ENCODE measurements at regions not wholly inside any gene's neighbourhood (a gene's known extent, or its start where the extent isn't known, plus 50 kb on each side); places are given as distances from the start of the nearest gene placed in this dataset.
"Not testable (repeated sequence)": the region's sequence is repeated elsewhere in the genome, so short reads cannot be mapped to it uniquely, and the experiment has no call there.

DNA sequence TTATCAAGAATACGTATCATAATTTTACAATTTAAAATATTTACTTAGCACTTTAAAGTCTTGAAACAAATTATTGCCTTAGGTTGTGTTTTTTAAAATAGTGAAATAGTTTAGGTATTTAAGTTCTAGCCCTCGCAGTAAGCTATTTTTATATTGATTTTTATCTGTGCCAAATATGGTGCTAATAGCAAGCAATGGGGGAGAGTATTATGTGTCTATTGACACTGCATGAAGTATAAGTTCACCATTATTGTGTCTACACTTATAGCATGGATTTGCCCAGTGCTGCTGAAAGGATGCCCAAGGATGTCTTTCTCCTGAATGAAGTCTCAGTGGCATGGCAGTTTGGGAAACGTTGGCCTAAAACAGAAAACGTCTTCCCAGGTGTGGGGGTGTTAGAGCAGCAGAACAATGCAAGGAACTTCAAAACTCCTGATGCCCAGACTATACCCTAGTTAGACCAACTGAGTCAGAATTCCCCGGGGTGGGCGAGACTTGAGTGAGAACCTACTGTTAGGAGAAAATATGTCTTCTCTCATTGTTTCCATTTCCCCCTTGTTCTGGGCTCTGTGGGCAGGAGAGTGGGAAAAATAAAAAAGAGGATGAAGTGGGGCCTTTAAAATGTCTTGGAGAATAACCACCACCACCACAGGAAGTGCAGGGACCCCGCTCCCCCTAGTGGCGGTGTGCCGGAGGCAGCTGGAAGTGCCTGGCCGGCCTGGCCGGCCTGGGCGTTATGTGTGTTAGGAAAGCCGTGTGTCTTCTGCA, 104.2 kb upstream of the SLC7A14 start:
- H3K27me3 Mint-ChIP-seq = no peaks in the 10 kb centered on the region
- DNase-seq (peak; percentile 46), ATAC-seq (ENCODE audit: low read depth) (no peak)
- POLR2A ChIA-PET = no interaction called here
- no peaks in the 10 kb centered on the region for H3K36me3 Mint-ChIP-seq
- no peaks in the 10 kb centered on the region for H3K4me1 Mint-ChIP-seq
- no peaks in the 10 kb centered on the region for H3K9me3 Mint-ChIP-seq
- H3K4me3 Mint-ChIP-seq = no peak overlapping the region
- H3K27ac Mint-ChIP-seq = no peak overlapping the region

DNA sequence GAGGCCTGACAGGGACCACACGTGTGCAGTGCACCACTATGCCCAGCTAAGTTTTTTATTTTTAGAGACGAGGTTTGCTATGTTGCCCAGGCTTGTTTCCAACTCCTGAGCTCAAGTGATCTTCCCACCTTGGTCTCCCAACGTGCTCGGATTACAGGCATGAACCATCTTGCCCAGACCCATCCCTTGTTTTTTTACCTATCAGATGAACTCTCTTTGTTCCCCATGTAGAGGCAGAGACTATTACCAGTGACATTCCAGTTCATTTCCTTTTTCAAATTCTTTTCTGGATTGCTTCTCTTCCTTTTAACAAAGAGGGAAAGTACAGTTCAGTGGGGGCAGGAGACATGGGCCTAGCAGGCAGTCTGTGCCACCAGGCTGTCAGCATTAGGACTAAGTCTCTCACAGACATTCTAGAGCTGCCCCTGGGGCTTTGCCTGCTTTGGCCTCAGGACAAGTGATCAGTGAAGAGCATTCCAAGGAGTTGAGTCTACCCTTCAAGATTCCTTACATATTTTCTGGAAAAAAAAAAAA, 103.5 kb upstream of the SLC7A14 start:
- Mint-ChIP-seq H3K36me3 (no peaks in the 10 kb centered on the region), H3K27ac (no peak overlapping the region), H3K4me1 (no peaks in the 10 kb centered on the region), H3K9me3 (no peaks in the 10 kb centered on the region), H3K27me3 (no peaks in the 10 kb centered on the region), H3K4me3 (no peak overlapping the region)
- POLR2A ChIA-PET = no interaction called here
- DNase-seq = no peak
- ATAC-seq (ENCODE audit: low read depth) = no peak

DNA sequence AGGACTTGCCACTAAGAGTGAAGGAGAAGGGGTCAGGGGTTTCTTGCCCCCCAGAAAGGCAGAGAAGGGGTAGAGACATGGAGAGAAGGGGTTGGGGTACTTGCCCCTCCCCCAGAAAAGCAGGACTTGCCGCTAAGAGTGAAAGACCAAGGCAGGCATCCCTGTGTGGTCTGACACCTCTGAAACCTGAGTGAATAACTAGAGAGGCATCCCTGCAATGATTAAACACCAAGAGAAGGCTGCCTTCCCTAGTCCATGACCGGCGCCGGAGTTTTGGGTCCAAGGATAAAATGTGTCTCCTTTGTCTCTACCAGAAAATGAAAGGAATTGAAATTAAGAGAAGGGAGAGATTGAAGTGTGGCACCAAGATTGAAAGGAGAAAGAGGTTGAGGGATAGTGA, 102.3 kb upstream of the SLC7A14 start:
- POLR2A ChIA-PET, H3K27me3 Mint-ChIP-seq, H3K4me1 Mint-ChIP-seq: not testable (repeated sequence)

DNA sequence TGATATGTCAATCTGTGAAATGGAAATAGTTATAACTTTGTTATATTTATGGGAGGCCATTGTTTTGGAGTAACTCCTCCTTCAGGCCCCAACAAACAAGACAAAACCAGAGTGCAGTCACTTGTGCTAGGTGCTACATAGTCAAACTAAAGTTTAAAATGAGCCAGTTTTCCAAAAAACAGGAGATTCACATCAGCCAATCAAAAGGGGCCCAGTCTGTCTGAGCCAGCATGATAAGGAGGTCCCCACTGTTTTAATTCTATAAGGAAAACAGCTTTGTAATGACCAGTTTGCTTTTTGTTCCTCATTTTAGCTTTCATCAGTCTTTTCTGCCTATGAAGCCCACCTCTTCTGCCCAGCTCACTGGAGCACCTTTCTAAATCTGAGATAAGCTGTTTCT, 94.7 kb upstream of the SLC7A14 start:
- DNase-seq (no peak), ATAC-seq (ENCODE audit: low read depth) (no peak)
- POLR2A ChIA-PET = no interaction called here
- H3K4me1 Mint-ChIP-seq = no peaks in the 10 kb centered on the region
- H3K9me3 Mint-ChIP-seq = no peaks in the 10 kb centered on the region
- H3K4me3 Mint-ChIP-seq = no peak overlapping the region
- H3K27me3 Mint-ChIP-seq = peaks cover 4% of the 10 kb centered on the region
- no peaks in the 10 kb centered on the region for H3K36me3 Mint-ChIP-seq
- no peak overlapping the region for H3K27ac Mint-ChIP-seq

More for the DNA sequence above, 102.3 kb upstream of the SLC7A14 start:
- not testable (repeated sequence) for DNase-seq; ATAC-seq (ENCODE audit: low read depth); H3K9me3 Mint-ChIP-seq; H3K4me3 Mint-ChIP-seq; H3K27ac Mint-ChIP-seq; H3K36me3 Mint-ChIP-seq

DNA sequence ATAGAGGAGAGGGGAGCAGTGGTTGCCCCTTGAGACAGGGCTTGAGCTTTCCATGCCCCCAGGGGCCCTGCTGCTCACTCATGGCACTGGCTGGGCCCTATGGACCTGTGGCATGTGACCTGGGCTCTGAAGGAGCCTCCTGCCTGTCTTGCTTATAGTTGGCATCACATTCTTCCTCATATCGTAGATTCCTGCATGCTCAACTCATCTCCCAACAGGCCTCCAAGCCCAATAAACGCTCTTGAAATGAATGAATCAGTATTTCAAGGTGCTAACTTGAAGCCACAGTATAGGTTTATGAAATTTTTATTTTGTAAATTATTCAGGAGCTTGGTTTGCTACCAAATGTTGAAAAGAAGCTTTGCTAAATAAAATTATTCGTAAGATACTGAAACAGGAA, 93.3 kb upstream of the SLC7A14 start:
- no peaks in the 10 kb centered on the region for H3K36me3 Mint-ChIP-seq
- H3K4me3 Mint-ChIP-seq = no peak overlapping the region
- no peaks in the 10 kb centered on the region for H3K9me3 Mint-ChIP-seq
- no peak for DNase-seq
- no peaks in the 10 kb centered on the region for H3K4me1 Mint-ChIP-seq
- H3K27ac Mint-ChIP-seq = no peak overlapping the region
- POLR2A ChIA-PET = no interaction called here
- ATAC-seq (ENCODE audit: low read depth) = no peak
- peaks cover 4% of the 10 kb centered on the region for H3K27me3 Mint-ChIP-seq

DNA sequence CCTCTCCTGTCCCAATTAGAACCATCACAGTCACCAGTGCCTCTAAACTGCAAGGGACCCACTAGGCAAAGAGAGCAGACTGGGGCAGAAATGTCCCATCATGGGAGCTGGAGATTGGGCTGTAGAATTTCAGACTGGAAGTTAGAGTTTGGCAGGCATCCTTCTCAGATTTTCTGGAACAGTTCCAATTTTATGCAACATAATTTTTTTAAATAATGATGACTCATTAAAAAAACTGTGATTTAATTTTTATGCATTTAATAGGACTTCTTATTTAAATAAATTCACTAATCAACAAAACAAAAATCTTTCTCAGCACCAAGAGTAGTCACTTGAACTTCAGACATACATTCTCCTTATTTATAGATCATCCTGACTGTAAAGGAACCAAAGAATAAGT, 84.6 kb upstream of the SLC7A14 start:
- no peaks in the 10 kb centered on the region for H3K27me3 Mint-ChIP-seq
- POLR2A ChIA-PET = no interaction called here
- no peaks in the 10 kb centered on the region for H3K9me3 Mint-ChIP-seq
- DNase-seq (no peak), ATAC-seq (ENCODE audit: low read depth) (no peak)
- no peak overlapping the region for H3K4me3 Mint-ChIP-seq
- H3K27ac Mint-ChIP-seq = no peak overlapping the region
- H3K4me1 Mint-ChIP-seq = no peaks in the 10 kb centered on the region
- no peaks in the 10 kb centered on the region for H3K36me3 Mint-ChIP-seq

DNA sequence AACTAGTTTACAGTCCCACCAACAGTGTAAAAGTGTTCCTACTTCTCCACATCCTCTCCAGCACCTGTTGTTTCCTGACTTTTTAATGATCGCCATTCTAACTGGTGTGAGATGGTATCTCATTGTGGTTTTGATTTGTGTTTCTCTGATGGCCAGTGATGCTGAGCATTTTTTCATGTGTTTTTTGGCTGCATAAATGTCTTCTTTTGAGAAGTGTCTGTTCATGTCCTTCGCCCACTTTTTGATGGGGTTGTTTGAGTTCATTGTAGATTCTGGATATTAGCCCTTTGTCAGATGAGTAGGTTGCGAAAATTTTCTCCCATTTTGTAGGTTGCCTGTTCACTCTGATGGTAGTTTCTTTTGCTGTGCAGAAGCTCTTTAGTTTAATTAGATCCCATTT, 77.1 kb upstream of the SLC7A14 start:
- H3K4me1 Mint-ChIP-seq; H3K27me3 Mint-ChIP-seq; ATAC-seq (ENCODE audit: low read depth); H3K36me3 Mint-ChIP-seq; POLR2A ChIA-PET; H3K27ac Mint-ChIP-seq; H3K4me3 Mint-ChIP-seq; H3K9me3 Mint-ChIP-seq; DNase-seq: not testable (repeated sequence)

DNA sequence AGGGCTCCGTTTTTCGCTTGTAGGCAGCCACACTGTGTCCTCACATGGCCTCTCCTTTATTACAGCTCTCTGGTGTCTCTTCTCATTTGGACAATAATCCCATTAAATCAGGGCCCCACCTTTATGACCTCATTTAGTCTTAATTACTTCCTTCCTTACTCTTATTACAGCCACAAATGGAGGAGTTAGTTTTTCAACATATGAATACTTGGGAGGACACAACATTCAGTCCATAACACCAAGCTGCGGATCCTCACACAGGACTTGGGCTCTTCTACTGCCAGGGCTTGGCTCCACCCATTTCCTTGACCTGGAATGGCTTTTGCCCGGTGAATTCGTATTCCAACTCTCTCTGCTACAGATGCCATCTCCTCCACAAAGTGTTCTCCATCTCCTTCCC, 74.3 kb upstream of the SLC7A14 start:
- DNase-seq (no peak), ATAC-seq (ENCODE audit: low read depth) (no peak)
- Mint-ChIP-seq H3K4me3 (no peak overlapping the region), H3K36me3 (no peaks in the 10 kb centered on the region), H3K27me3 (peaks cover 8% of the 10 kb centered on the region), H3K4me1 (no peaks in the 10 kb centered on the region), H3K27ac (no peak overlapping the region), H3K9me3 (no peaks in the 10 kb centered on the region)
- POLR2A ChIA-PET = no interaction called here

DNA sequence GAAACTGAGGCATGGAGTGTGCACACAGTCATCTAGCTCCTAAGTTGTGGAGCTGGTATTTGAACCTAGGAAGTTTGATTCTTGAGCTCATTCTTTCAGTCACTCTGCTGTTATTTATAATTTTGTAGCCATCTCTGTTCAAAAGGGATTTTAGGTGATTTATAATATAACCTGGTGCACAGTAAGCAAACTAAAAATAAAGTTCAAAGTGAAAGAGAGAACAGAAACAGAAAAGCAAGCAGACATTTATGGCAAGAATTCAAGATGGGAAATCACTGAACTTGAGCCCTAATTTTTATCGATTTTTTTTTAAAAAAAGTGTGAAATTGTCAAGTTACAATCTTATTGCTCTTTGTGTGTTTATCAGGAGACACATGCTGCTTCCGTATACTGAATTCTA, 71.4 kb upstream of the SLC7A14 start:
- Mint-ChIP-seq H3K27ac (no peak overlapping the region), H3K4me1 (no peaks in the 10 kb centered on the region), H3K9me3 (no peaks in the 10 kb centered on the region), H3K36me3 (no peaks in the 10 kb centered on the region), H3K4me3 (no peak overlapping the region), H3K27me3 (peaks cover 8% of the 10 kb centered on the region)
- no peak for ATAC-seq (ENCODE audit: low read depth)
- DNase-seq = no peak
- POLR2A ChIA-PET = no interaction called here

DNA sequence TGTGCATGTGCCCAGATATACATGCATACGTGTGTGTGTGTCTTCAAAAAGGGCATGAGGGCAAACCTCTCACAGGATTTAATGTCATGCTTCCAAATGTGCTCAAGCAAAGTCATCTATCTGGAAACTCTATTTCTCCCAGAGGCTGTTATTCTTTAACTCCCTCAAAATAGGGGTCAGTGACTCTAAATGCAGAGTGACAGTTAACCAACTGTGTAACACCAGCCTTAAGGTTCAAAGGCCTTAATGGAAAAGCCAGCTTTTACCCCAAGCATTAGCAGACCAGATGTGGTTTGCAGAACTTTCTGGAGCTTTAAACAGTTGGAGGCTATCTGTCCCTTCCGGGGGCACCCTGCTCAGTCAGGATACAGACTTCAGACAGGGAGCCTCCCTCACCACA, 70.4 kb upstream of the SLC7A14 start:
- ATAC-seq (ENCODE audit: low read depth) (no peak), DNase-seq (no peak)
- H3K4me1 Mint-ChIP-seq = no peaks in the 10 kb centered on the region
- H3K27me3 Mint-ChIP-seq = peaks cover 6% of the 10 kb centered on the region
- no peaks in the 10 kb centered on the region for H3K9me3 Mint-ChIP-seq
- no peaks in the 10 kb centered on the region for H3K36me3 Mint-ChIP-seq
- POLR2A ChIA-PET = no interaction called here
- no peak overlapping the region for H3K27ac Mint-ChIP-seq
- no peak overlapping the region for H3K4me3 Mint-ChIP-seq

DNA sequence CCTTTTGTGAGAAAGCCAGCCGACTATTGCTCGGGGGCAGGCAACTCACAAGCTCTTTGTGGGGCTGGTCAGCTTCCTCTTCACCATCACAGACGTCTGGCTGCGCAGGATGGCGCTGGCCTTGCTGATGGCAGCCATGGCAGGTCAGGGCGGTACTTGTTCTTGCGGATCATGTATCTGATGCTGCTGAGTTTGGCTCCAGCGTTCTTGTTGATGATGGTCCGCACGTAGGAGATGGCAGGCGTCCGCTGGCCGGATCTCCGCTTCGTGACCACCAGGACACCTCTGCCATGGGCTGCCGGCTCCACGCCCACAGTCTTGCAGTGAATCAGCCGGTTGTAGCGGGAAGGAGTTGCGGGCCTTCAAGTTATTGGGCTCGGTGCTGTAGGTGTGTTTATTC, 67.9 kb upstream of the SLC7A14 start:
- H3K9me3 Mint-ChIP-seq = no peaks in the 10 kb centered on the region
- POLR2A ChIA-PET = no interaction called here
- no peak for DNase-seq
- peaks cover 6% of the 10 kb centered on the region for H3K27me3 Mint-ChIP-seq
- no peak for ATAC-seq (ENCODE audit: low read depth)
- H3K4me1 Mint-ChIP-seq = no peaks in the 10 kb centered on the region
- no peak overlapping the region for H3K4me3 Mint-ChIP-seq
- H3K27ac Mint-ChIP-seq = no peak overlapping the region
- H3K36me3 Mint-ChIP-seq = no peaks in the 10 kb centered on the region

DNA sequence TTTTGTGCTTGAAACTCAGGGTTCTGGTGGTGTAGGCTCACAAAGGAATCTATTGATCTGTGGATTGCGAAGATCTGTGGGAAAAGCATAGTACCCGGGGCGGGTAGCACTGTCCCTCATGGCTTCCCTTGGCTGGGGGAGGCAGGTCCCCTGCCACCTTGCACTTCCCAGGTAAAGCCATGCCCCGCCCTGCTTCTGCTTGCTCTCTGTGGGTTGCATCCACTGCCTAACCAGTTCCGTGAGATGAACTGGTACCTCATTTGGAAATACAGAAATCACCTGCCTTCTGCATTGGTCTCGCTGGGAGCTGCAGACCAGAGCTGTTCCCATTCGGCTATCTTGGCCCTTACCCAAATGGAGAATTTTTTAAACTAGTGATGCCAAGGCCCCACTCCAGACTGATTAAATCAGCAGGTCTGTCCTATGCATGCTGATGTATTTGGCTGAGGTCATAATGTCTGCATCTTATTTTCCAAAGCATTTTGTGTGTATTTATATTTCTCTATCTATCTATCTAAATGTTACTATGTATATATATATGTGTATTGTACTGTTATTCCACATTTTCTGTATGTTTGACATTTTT, 65.5 kb upstream of the SLC7A14 start:
- Mint-ChIP-seq H3K4me1 (no peaks in the 10 kb centered on the region), H3K9me3 (peaks cover 2% of the 10 kb centered on the region), H3K4me3 (no peak overlapping the region), H3K36me3 (no peaks in the 10 kb centered on the region), H3K27ac (no peak overlapping the region), H3K27me3 (peaks cover 4% of the 10 kb centered on the region)
- POLR2A ChIA-PET = no interaction called here
- ATAC-seq (ENCODE audit: low read depth) (no peak), DNase-seq (no peak)

DNA sequence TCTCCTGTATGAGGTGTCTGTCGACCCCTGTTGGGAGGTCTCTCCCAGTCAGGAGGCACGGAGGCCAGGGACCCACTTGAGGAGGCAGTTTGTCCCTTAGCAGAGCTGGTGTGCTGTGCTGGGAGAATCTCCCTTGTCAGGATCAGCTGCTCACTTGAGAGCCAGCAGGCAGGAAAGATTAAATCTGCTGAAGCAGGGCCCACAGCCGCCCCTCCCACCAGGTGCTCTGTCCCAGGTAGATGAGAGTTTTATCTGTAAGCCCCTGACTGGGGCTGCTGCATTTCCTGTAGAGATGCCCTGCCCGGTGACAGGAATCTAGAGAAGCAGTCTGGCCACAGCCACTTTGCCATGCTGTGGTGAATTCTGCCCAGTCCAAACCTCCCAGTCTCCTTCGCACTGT, 64.7 kb upstream of the SLC7A14 start:
- H3K36me3 Mint-ChIP-seq; H3K4me3 Mint-ChIP-seq; H3K4me1 Mint-ChIP-seq; H3K27ac Mint-ChIP-seq; H3K9me3 Mint-ChIP-seq; H3K27me3 Mint-ChIP-seq; POLR2A ChIA-PET; DNase-seq; ATAC-seq (ENCODE audit: low read depth): not testable (repeated sequence)

DNA sequence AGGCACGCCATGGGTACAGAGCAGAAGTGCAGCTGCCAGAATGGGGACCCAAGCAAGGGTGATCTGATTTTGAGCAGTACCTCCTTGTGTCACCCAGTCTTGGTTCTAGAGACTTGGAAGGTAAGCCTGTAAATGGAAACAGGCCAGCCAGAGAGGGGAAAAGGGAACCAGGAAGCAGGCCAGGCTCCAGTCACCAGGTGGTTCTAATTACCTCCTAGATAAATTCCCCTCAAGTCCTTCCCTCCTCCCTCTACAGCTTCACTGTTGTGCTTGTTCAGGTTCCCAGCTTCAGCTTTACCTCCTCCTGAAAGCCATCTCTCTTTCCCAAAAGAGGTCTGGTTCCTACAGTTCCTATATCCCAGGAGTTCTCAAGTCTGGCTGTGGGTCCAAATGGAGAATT, 58.8 kb upstream of the SLC7A14 start:
- POLR2A ChIA-PET = no interaction called here
- Mint-ChIP-seq H3K4me3 (no peak overlapping the region), H3K36me3 (no peaks in the 10 kb centered on the region), H3K27me3 (peaks cover 6% of the 10 kb centered on the region), H3K27ac (no peak overlapping the region), H3K4me1 (no peaks in the 10 kb centered on the region), H3K9me3 (peaks cover 2% of the 10 kb centered on the region)
- ATAC-seq (ENCODE audit: low read depth) = no peak
- no peak for DNase-seq
